OCI-LY1 (cell line): ENCODE measurements at regions not wholly inside any gene's neighbourhood (a gene's known extent, or its start where the extent isn't known, plus 50 kb on each side); places are given as distances from the start of the nearest gene placed in this dataset.

ENCODE experiments used
- H2AFZ ChIP-seq: fragments of 200-600 bp; sonication (generic), shearing (Covaris generic); 2 replicates; pipeline ENCODE4 v1.6.0; 2014; ENCODE audit warnings: antibody characterized with exemption, mild to moderate bottlenecking, low read length
- H3F3A ChIP-seq: fragments of 200-600 bp; sonication (generic), shearing (Covaris generic); 2 replicates; pipeline ENCODE4 v1.6.0; 2014; ENCODE audit warnings: mild to moderate bottlenecking, antibody characterized with exemption, low read length, moderate library complexity; ENCODE audit not compliant: insufficient read depth
- H3K27ac ChIP-seq: fragments of 200-600 bp; sonication (generic); 2 replicates; pipeline ENCODE4 v1.5.1; 2014; ENCODE audit warnings: low read length, mixed run types, mild to moderate bottlenecking, low read depth; ENCODE audit not compliant: poor library complexity, severe bottlenecking
- H3K27me3 ChIP-seq: fragments of 200-600 bp; sonication (generic); 2 replicates; pipeline ENCODE4 v1.6.0; 2014; ENCODE audit warnings: antibody characterized with exemption, mild to moderate bottlenecking, low read length, moderate library complexity; ENCODE audit not compliant: insufficient read depth
- H3K36me3 ChIP-seq: fragments of 200-600 bp; sonication (generic); 2 replicates; pipeline ENCODE4 v1.6.1; 2014; ENCODE audit warnings: mild to moderate bottlenecking, antibody characterized with exemption, low read length, moderate library complexity, mixed read lengths; ENCODE audit not compliant: insufficient read depth
- H3K4me1 ChIP-seq: fragments of 200-600 bp; sonication (generic); 2 replicates; pipeline ENCODE4 v1.5.1; 2014; ENCODE audit warnings: mild to moderate bottlenecking, low read length, moderate library complexity; ENCODE audit not compliant: insufficient read depth, severe bottlenecking
- H3K4me2 ChIP-seq: fragments of 200-600 bp; sonication (generic), shearing (Covaris generic); 2 replicates; pipeline ENCODE4 v1.6.1; 2014; ENCODE audit warnings: low read length
- H3K4me3 ChIP-seq: fragments of 200-600 bp; sonication (generic); 2 replicates; pipeline ENCODE4 v1.5.1; 2014; ENCODE audit warnings: low read length, low read depth, mild to moderate bottlenecking, mixed read lengths; ENCODE audit not compliant: poor library complexity, severe bottlenecking
- H3K79me2 ChIP-seq: fragments of 200-600 bp; shearing (Covaris generic); 2 replicates; pipeline ENCODE4 v1.6.1; 2016; ENCODE audit warnings: mixed run types, low read length, mixed read lengths; ENCODE audit not compliant: insufficient read depth
- H3K9ac ChIP-seq: fragments of 200-600 bp; sonication (generic), shearing (Covaris generic); 2 replicates; pipeline ENCODE4 v1.6.1; 2014; ENCODE audit warnings: mild to moderate bottlenecking, low read length, mixed read lengths
- H3K9me2 ChIP-seq: fragments of 200-600 bp; sonication (generic), shearing (Covaris generic); 2 replicates; pipeline ENCODE4 v1.6.1; 2014; ENCODE audit warnings: low read depth, mild to moderate bottlenecking, low read length, mixed read lengths
- H3K9me3 ChIP-seq: fragments of 200-600 bp; shearing (Covaris generic); 2 replicates; pipeline ENCODE4 v1.6.1; 2014; ENCODE audit warnings: low read length, mixed read lengths
- H4K20me1 ChIP-seq: fragments of 200-600 bp; sonication (generic), shearing (Covaris generic); 2 replicates; pipeline ENCODE4 v1.6.0; 2016; ENCODE audit warnings: mild to moderate bottlenecking, low read length; ENCODE audit not compliant: insufficient read depth
- CTCF ChIP-seq: fragments of 200-600 bp; sonication (generic), shearing (Covaris generic); IDR thresholded peaks from 2 replicates; pipeline ENCODE4 v1.5.1; 2017; ENCODE audit warnings: mild to moderate bottlenecking, antibody characterized with exemption, low read length, moderate library complexity, mixed read lengths
- EZH2 ChIP-seq: fragments of 200-600 bp; sonication (generic), shearing (Covaris generic); IDR thresholded peaks from 2 replicates; pipeline ENCODE4 v1.8.0; 2017; ENCODE audit warnings: borderline replicate concordance, mixed run types, mild to moderate bottlenecking, antibody characterized with exemption, low read length, moderate library complexity, mixed read lengths

GRCh38 chr12:41917181-41917580, 227.5 kb downstream of the GXYLT1 start:
- Histone ChIP-seq H3K4me2 (no peak overlapping the region), H3K9me2 (no peaks in the 10 kb centered on the region), H3K27me3 (no peaks in the 10 kb centered on the region), H3K9ac (no peak overlapping the region), H3K4me3 (no peak overlapping the region), H3K4me1 (no peaks in the 10 kb centered on the region), H4K20me1 (no peaks in the 10 kb centered on the region), H3K79me2 (no peaks in the 10 kb centered on the region), H3K27ac (no peak overlapping the region), H3F3A (no peaks in the 10 kb centered on the region), H3K9me3 (no peaks in the 10 kb centered on the region), H2AFZ (no peak overlapping the region), H3K36me3 (no peaks in the 10 kb centered on the region)
- no peak for TF ChIP-seq CTCF
- no peak for TF ChIP-seq EZH2

GRCh38 chr12:41910578-41911320, 233.9 kb downstream of the GXYLT1 start:
- no peaks in the 10 kb centered on the region for H3K27me3 ChIP-seq
- TF ChIP-seq EZH2, result no peak
- TF ChIP-seq CTCF, result no peak
- H3F3A ChIP-seq, result no peaks in the 10 kb centered on the region
- H3K9me2 ChIP-seq, result no peaks in the 10 kb centered on the region
- H3K4me1 ChIP-seq, result no peaks in the 10 kb centered on the region
- H3K9ac ChIP-seq, result no peak overlapping the region
- no peaks in the 10 kb centered on the region for H3K79me2 ChIP-seq
- H4K20me1 ChIP-seq, result no peaks in the 10 kb centered on the region
- H2AFZ ChIP-seq, result no peak overlapping the region
- no peak overlapping the region for H3K27ac ChIP-seq
- H3K4me3 ChIP-seq, result no peak overlapping the region
- no peaks in the 10 kb centered on the region for H3K9me3 ChIP-seq
- H3K4me2 ChIP-seq, result no peak overlapping the region
- H3K36me3 ChIP-seq, result no peaks in the 10 kb centered on the region

GRCh38 chr12:41908206-41908605, 236.5 kb downstream of the GXYLT1 start:
- no peaks in the 10 kb centered on the region for H3K9me3 ChIP-seq
- TF ChIP-seq EZH2 (no peak), CTCF (no peak)
- H2AFZ ChIP-seq, result no peak overlapping the region
- no peak overlapping the region for H3K4me3 ChIP-seq
- H3K4me1 ChIP-seq, result no peaks in the 10 kb centered on the region
- H3K79me2 ChIP-seq, result no peaks in the 10 kb centered on the region
- no peak overlapping the region for H3K9ac ChIP-seq
- H3K27me3 ChIP-seq, result no peaks in the 10 kb centered on the region
- no peaks in the 10 kb centered on the region for H3K9me2 ChIP-seq
- H3K36me3 ChIP-seq, result no peaks in the 10 kb centered on the region
- no peak overlapping the region for H3K27ac ChIP-seq
- no peak overlapping the region for H3K4me2 ChIP-seq
- no peaks in the 10 kb centered on the region for H3F3A ChIP-seq
- no peaks in the 10 kb centered on the region for H4K20me1 ChIP-seq
